ENCODE measurements at regions not wholly inside any gene's neighbourhood (a gene's known extent, or its start where the extent isn't known, plus 50 kb on each side); places are given as distances from the start of the nearest gene placed in this dataset.

DNA sequence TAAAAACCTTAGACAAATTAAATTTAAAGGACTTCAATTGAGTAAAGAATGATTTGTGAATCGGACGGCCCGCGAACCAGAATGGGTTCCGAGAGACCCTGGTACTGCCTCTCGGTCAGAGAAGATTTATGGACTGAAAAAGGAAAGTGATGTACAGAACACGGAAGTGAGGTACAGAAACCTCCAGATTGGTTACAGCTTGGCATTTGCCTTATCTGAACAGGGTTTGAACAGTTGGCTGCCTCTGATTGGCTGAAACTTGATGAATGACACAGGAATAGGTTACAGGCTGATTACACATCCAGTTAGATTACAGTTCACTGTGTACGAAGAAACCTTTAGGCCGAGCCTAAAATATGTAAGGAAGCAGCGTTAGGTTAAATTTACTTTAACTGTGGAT, 156.5 kb upstream of the EGFLAM start:
- H3K9me2 ChIP-seq (ENCODE audit: insufficient read depth), result no peaks in the 10 kb centered on the region
- H3K9me3 ChIP-seq (ENCODE audit: low read depth), result no peaks in the 10 kb centered on the region
- H4K20me1 ChIP-seq (ENCODE audit: insufficient read depth), result no peaks in the 10 kb centered on the region
- H3K4me1 ChIP-seq (ENCODE audit: insufficient read depth), result no peaks in the 10 kb centered on the region
- TF ChIP-seq EZH2 (IDR thresholded peaks at IDR 0.05; ENCODE audit: insufficient read depth, poor library complexity, severe bottlenecking) (no peak), EZH2phosphoT487 (IDR thresholded peaks at IDR 0.05; ENCODE audit: insufficient read depth, low read depth) (no peak)
- H3K4me2 ChIP-seq (ENCODE audit: unreplicated experiment), result no peak overlapping the region
- no peaks in the 10 kb centered on the region for H3F3A ChIP-seq (ENCODE audit: insufficient read depth)
- H3K9ac ChIP-seq, result no peak overlapping the region
- no peak for DNase-seq
- no peak overlapping the region for H3K4me3 ChIP-seq
- no peaks in the 10 kb centered on the region; the same call in 1 of the 2 replicates for H3K27me3 ChIP-seq (replicated peaks; ENCODE audit: insufficient read depth)
- WGBS, 2 experiments (ENCODE audit: low coverage in 1 of 2, low lambda C conversion rate in 2 of 2, missing lambda C conversion rate in 2 of 2), result 74 to 77% methylated on average over 10 of the region's 10 CpGs
- in situ Hi-C loops (cut with MboI), result no loop called here
- no peak overlapping the region for H3K27ac ChIP-seq
- no peaks in the 10 kb centered on the region for H3K36me3 ChIP-seq (ENCODE audit: low read depth)
- no peaks in the 10 kb centered on the region for H3K79me2 ChIP-seq (ENCODE audit: insufficient read depth)
- no peak overlapping the region for H2AFZ ChIP-seq

GRCh38 chr5:38099205-38100168, 158.9 kb upstream of the EGFLAM start:
- Histone ChIP-seq H3K4me3 (no peak overlapping the region), H2AFZ (no peak overlapping the region), H3K9me2 (ENCODE audit: insufficient read depth) (no peaks in the 10 kb centered on the region), H4K20me1 (ENCODE audit: insufficient read depth) (no peaks in the 10 kb centered on the region), H3K9me3 (ENCODE audit: low read depth) (no peaks in the 10 kb centered on the region), H3K27me3 (replicated peaks; ENCODE audit: insufficient read depth) (peaks cover 4% of the 10 kb centered on the region), H3K4me1 (ENCODE audit: insufficient read depth) (no peaks in the 10 kb centered on the region), H3K27ac (no peak overlapping the region), H3K79me2 (ENCODE audit: insufficient read depth) (no peaks in the 10 kb centered on the region), H3K36me3 (ENCODE audit: low read depth) (no peaks in the 10 kb centered on the region), H3F3A (ENCODE audit: insufficient read depth) (no peaks in the 10 kb centered on the region), H3K9ac (no peak overlapping the region), H3K4me2 (ENCODE audit: unreplicated experiment) (no peak overlapping the region)
- in situ Hi-C loops (cut with MboI), result no loop called here
- no peak for DNase-seq
- TF ChIP-seq EZH2 (IDR thresholded peaks at IDR 0.05; ENCODE audit: insufficient read depth, poor library complexity, severe bottlenecking) (no peak), EZH2phosphoT487 (IDR thresholded peaks at IDR 0.05; ENCODE audit: insufficient read depth, low read depth) (no peak)
- 44 to 52% methylated on average over 2 to 3 of the region's 3 CpGs for WGBS, 2 experiments (ENCODE audit: low coverage in 1 of 2, low lambda C conversion rate in 2 of 2, missing lambda C conversion rate in 2 of 2)

DNA sequence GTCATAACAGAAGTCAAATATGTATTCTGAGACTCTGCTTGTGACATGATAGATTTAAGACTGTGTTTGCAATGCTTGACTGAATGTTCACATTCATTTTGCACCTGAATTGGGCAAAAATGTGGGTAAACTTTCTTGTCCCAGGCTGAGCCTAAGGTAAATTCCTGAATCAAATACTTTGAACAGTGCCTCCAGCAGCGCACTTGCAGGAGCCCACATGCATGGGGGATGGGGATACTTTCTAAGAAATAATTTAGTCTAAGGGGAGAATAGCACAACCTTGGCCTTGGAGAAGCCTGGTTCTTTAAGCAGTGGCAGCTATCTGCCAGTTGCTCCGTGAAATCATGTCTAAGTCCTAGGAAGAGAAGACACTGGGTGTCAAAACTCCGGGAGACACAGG, 163.5 kb upstream of the EGFLAM start:
- no peak overlapping the region for H3K4me3 ChIP-seq
- no peaks in the 10 kb centered on the region for H4K20me1 ChIP-seq (ENCODE audit: insufficient read depth)
- DNase-seq, result no peak
- no peaks in the 10 kb centered on the region for H3K36me3 ChIP-seq (ENCODE audit: low read depth)
- peaks cover 32% of the 10 kb centered on the region for H3K27me3 ChIP-seq (replicated peaks; ENCODE audit: insufficient read depth)
- no peaks in the 10 kb centered on the region for H3F3A ChIP-seq (ENCODE audit: insufficient read depth)
- H3K4me1 ChIP-seq (ENCODE audit: insufficient read depth), result no peaks in the 10 kb centered on the region
- 21 to 23% methylated on average over 3 of the region's 3 CpGs for WGBS, 2 experiments (ENCODE audit: low coverage in 1 of 2, low lambda C conversion rate in 2 of 2, missing lambda C conversion rate in 2 of 2)
- H2AFZ ChIP-seq, result no peak overlapping the region
- TF ChIP-seq EZH2 (IDR thresholded peaks at IDR 0.05; ENCODE audit: insufficient read depth, poor library complexity, severe bottlenecking) (no peak), EZH2phosphoT487 (IDR thresholded peaks at IDR 0.05; ENCODE audit: insufficient read depth, low read depth) (no peak)
- no peaks in the 10 kb centered on the region for H3K9me3 ChIP-seq (ENCODE audit: low read depth)
- H3K79me2 ChIP-seq (ENCODE audit: insufficient read depth), result no peaks in the 10 kb centered on the region
- in situ Hi-C loops (cut with MboI), result no loop called here
- H3K4me2 ChIP-seq (ENCODE audit: unreplicated experiment), result no peak overlapping the region
- H3K9me2 ChIP-seq (ENCODE audit: insufficient read depth), result no peaks in the 10 kb centered on the region
- no peak overlapping the region for H3K27ac ChIP-seq
- no peak overlapping the region for H3K9ac ChIP-seq

DNA sequence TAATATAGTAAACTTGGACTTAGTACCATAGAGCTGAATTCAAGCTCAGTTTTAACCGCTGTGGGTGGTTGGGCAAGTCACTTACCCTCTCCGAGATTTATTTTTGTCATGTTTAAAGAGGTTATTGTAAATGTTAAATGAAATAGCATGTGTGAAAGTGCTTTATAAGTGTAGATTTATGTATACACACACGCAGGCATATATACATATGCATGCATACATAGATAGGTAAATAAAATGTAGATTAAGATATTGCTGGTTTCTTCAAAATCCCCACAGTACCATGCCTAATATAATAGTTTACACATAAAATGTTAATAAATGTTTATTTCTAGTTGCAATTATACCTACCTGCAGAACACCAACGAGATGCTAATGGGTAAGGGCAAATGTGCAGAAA, 164.5 kb upstream of the EGFLAM start:
- Histone ChIP-seq H3K36me3 (ENCODE audit: low read depth) (no peaks in the 10 kb centered on the region), H3K9ac (no peak overlapping the region), H2AFZ (no peak overlapping the region), H3K9me2 (ENCODE audit: insufficient read depth) (no peaks in the 10 kb centered on the region), H3K4me1 (ENCODE audit: insufficient read depth) (no peaks in the 10 kb centered on the region), H3F3A (ENCODE audit: insufficient read depth) (no peaks in the 10 kb centered on the region), H3K27ac (no peak overlapping the region), H3K9me3 (ENCODE audit: low read depth) (no peaks in the 10 kb centered on the region), H3K4me3 (no peak overlapping the region), H3K27me3 (replicated peaks; ENCODE audit: insufficient read depth) (peaks cover 32% of the 10 kb centered on the region), H4K20me1 (ENCODE audit: insufficient read depth) (no peaks in the 10 kb centered on the region), H3K79me2 (ENCODE audit: insufficient read depth) (no peaks in the 10 kb centered on the region), H3K4me2 (ENCODE audit: unreplicated experiment) (no peak overlapping the region)
- DNase-seq, result no peak
- 33 to 44% methylated on average over 4 of the region's 4 CpGs for WGBS, 2 experiments (ENCODE audit: low coverage in 1 of 2, low lambda C conversion rate in 2 of 2, missing lambda C conversion rate in 2 of 2)
- in situ Hi-C loops (cut with MboI), result no loop called here
- TF ChIP-seq EZH2 (IDR thresholded peaks at IDR 0.05; ENCODE audit: insufficient read depth, poor library complexity, severe bottlenecking), result no peak
- TF ChIP-seq EZH2phosphoT487 (IDR thresholded peaks at IDR 0.05; ENCODE audit: insufficient read depth, low read depth), result no peak

Data from GM23248 (cell line).